Fibroblast of pulmonary artery (primary cell): ENCODE measurements at regions not wholly inside any gene's neighbourhood (a gene's known extent, or its start where the extent isn't known, plus 50 kb on each side); places are given as distances from the start of the nearest gene placed in this dataset.
"Not testable (repeated sequence)": the region's sequence is repeated elsewhere in the genome, so short reads cannot be mapped to it uniquely, and the experiment has no call there.

Source experiments
- DNase-seq: peaks from one replicate; pipeline ENCODE4 v3.0.0-alpha.2; 2010; ENCODE audit warnings: low read depth
- H3K4me3 ChIP-seq: replicated peaks from 2 replicates; pipeline ENCODE4 v1.5.1; 2011; ENCODE audit warnings: low read depth, mild to moderate bottlenecking, control low read depth, low read length, moderate library complexity
- TF ChIP-seq, protein P1 (sequence below): IDR thresholded peaks from 2 replicates; pipeline ENCODE4 v1.5.1; 2011; ENCODE audit warnings: mild to moderate bottlenecking, control low read depth, low read length, inconsistent platforms; ENCODE audit errors: missing control alignments

DNA sequence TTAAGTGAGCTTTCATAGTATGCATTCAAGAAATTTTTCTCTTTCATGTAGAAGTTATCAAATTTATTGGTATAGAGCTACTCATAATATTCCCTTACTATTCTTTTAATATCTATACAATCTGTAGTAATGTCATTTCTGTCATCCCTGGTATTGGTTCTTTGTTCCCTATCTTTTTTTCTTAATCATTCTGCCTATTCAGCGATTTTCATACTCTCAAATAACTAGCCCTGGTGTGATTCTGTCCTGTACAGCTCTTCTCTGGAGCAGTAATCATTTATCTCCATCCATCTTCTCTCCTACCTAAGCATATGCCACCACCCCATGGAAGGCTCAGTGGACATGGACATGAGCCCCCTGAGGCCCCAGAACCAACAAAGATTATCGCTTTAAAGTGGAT, 213.2 kb upstream of the NEBL start:
- DNase-seq, result no peak
- H3K4me3 ChIP-seq, result no peak overlapping the region
- TF ChIP-seq, protein P1, sequence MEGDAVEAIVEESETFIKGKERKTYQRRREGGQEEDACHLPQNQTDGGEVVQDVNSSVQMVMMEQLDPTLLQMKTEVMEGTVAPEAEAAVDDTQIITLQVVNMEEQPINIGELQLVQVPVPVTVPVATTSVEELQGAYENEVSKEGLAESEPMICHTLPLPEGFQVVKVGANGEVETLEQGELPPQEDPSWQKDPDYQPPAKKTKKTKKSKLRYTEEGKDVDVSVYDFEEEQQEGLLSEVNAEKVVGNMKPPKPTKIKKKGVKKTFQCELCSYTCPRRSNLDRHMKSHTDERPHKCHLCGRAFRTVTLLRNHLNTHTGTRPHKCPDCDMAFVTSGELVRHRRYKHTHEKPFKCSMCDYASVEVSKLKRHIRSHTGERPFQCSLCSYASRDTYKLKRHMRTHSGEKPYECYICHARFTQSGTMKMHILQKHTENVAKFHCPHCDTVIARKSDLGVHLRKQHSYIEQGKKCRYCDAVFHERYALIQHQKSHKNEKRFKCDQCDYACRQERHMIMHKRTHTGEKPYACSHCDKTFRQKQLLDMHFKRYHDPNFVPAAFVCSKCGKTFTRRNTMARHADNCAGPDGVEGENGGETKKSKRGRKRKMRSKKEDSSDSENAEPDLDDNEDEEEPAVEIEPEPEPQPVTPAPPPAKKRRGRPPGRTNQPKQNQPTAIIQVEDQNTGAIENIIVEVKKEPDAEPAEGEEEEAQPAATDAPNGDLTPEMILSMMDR, result no peak

DNA sequence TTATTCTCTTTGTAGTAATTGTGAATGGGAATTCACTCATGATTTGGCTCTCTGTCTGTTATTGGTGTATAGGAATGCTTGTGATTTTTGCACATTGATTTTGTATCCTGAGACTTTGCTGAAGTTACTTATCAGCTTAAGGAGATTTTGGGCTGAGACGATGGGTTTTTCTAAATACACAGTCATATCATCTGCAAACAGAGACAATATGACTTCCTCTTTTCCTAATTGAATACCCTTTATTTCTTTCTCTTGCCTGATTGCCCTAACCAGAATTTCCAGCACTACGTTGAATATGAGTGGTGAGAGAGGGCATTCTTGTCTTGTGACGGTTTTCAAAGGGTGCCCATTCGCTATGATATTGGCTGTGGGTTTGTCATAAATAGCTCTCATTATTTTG, 209.8 kb upstream of the NEBL start:
- DNase-seq, result not testable (repeated sequence)

DNA sequence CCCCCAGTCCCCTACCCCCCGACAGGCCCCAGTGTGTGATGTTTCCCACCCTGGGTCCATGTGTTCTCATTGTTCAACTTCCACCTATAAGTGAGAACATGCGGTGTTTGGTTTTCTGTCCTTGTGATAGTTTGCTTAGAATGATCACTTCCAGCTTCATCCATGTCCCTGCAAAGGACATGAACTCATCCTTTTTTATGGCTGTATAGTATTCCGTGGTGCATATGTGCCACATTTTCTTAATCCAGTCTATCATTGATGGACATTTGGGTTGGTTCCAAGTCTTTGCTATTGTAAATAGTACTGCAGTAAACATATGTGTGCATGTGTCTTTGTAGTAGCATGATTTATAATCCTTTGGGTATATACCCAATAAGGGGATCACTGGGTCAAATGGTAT, 208.2 kb upstream of the NEBL start:
- DNase-seq, H3K4me3 ChIP-seq: not testable (repeated sequence)

More for the DNA sequence above, 209.8 kb upstream of the NEBL start:
- H3K4me3 ChIP-seq, result not testable (repeated sequence)

DNA sequence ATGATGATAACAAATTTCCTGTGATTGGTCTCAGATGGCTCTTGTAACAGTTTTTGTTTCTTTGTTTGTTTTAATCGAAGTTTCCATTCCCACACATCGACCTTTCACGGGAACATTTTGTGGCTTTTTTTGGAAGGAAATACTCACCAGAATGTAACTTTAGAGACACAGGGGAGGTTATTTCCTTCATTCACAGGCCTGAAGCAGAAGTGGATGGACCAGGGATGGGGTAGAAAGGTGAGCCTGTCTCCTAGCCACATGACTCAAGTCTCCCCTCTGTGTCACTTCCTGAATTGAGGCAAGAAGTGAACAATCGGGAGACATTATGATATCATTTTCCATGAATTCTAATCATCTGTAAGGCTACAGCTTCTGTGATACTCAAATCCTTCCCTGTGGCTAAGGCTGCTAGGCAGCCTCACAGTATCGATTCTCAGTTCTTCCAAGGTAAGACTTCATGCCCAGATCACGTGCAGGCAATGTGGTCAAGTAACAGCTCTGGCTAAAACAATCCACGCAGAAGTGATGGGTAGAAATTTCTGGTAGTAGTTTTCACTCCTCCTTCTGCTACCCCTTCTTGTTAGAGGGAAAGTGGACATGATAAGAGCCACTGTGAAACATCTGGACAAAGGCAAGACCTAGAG, 203.9 kb upstream of the NEBL start:
- TF ChIP-seq, protein P1, result no peak
- peak; percentile 87 for DNase-seq
- H3K4me3 ChIP-seq, result no peak overlapping the region

DNA sequence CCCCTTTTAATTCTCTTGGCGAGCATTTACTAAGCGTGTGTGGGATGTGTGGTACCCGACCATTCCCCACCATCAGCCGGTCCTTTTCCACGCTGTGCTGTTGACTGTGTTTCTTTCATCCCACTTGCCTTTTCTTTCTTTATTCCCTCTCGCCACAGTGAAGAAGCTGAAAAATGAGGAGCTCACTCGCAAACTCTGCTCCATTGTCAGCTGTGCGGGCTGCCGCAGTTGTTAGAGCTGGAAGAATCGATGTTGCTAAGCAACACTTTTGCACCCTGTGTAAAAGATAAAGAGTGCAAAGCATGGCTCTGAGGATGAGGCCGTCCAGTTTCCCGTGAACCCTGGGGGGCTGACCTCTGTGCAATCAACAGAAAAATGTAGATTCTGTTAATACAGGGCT, 203.1 kb upstream of the NEBL start:
- DNase-seq, result peak; percentile 49
- TF ChIP-seq, protein P1, result no peak
- no peak overlapping the region for H3K4me3 ChIP-seq

DNA sequence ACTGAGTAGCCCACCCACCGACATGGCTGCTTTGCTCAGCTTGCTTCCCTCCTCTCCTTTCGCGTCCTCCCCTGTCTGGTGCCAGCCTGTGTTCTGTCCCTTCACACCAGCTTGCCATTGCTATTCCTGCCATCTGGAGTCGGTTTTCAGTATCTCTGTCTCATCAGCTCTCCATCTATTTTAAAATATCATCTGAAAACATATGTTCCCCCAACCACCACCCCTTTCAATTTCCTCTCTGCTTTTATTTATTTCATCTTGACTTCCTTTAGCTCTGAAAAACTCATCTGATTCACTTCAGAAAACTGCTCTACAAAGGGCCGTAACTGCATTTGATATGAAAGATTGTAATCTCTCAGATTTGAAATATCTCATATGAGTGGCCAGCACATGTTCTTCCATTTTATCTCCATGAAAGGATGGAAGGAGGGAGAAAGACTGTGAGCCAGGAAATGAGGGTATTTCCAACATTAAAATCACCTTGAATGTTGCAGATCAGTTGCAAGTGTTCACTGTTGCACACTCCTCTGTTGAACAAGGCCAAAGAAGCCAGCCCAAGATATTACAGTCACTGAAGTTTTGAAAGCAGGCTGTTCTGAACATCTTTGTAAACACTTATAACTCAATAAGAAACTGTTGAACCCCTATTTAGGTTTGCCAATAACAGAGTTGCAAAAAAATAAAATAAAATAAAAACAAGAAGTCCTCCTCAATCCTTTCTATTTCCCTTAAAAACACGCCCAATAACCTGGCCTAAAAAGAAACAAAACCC, 202.4 kb upstream of the NEBL start:
- no peak for DNase-seq
- TF ChIP-seq, protein P1, result no peak
- H3K4me3 ChIP-seq, result no peak overlapping the region

DNA sequence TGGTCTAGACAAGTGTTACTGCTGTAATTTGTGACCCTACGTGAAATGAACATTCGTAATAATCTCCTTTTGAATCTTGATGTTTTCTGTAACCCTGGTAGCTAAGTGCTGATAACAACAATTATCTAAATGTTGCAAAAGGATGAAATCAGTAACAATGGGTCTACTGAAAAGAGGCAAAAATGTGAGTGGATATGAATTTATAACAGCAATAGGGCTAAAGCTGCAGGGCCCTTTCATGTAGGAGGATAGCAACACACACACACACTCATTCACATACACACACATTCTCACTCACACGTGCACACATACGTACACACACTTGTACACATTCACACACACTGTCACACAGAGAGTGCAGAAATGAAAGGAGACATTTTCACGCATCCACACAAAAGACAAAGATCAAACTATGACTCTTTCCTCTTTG, 200.8 kb upstream of the NEBL start:
- DNase-seq, result no peak

More for the DNA sequence above, 200.8 kb upstream of the NEBL start:
- no peak overlapping the region for H3K4me3 ChIP-seq
- TF ChIP-seq, protein P1, result no peak
